Mesothelial cell of epicardium (in vitro differentiated cells): ENCODE measurements at regions not wholly inside any gene's neighbourhood (a gene's known extent, or its start where the extent isn't known, plus 50 kb on each side); places are given as distances from the start of the nearest gene placed in this dataset.

Source experiments
- DNase-seq, 2 experiments: peaks; one replicate each; pipeline ENCODE4 v3.0.0; 2021; ENCODE audit warnings: low spot score in 2 of 2; ENCODE audit not compliant: unreplicated experiment in 2 of 2
- H3K27ac Mint-ChIP-seq: 2 replicates; pipeline ENCODE4 v1.8.0; 2021; ENCODE audit warnings: mixed read lengths
- H3K27me3 Mint-ChIP-seq: 2 replicates; pipeline ENCODE4 v1.8.0; 2021; ENCODE audit warnings: low read depth, mixed read lengths
- H3K36me3 Mint-ChIP-seq: 2 replicates; pipeline ENCODE4 v1.8.0; 2021; ENCODE audit warnings: mixed read lengths
- H3K4me1 Mint-ChIP-seq: 2 replicates; pipeline ENCODE4 v1.8.0; 2021; ENCODE audit warnings: mixed read lengths
- H3K4me3 Mint-ChIP-seq: 2 replicates; pipeline ENCODE4 v1.8.0; 2021; ENCODE audit warnings: mild to moderate bottlenecking, moderate library complexity, mixed read lengths
- H3K9me3 Mint-ChIP-seq: 2 replicates; pipeline ENCODE4 v1.8.0; 2021; ENCODE audit warnings: mixed read lengths
- CTCF ChIP-seq: fragments of 200-600 bp; sonication (generic); IDR thresholded peaks from one replicate; pipeline ENCODE4 v1.5.0; 2021; ENCODE audit warnings: antibody characterized with exemption; ENCODE audit not compliant: unreplicated experiment

- Mint-ChIP-seq H3K36me3 (no peaks in the 10 kb centered on the region), H3K9me3 (peaks cover 41% of the 10 kb centered on the region), H3K27ac (no peak overlapping the region), H3K27me3 (no peaks in the 10 kb centered on the region), H3K4me1 (no peaks in the 10 kb centered on the region), H3K4me3 (no peak overlapping the region)
- TF ChIP-seq CTCF, result no peak
- no peak for DNase-seq
Measured at GRCh38 chr6:112401083-112401482, 54.0 kb downstream of the RFPL4B start.

- Mint-ChIP-seq H3K9me3 (peaks cover 14% of the 10 kb centered on the region), H3K27ac (no peak overlapping the region), H3K4me3 (no peak overlapping the region), H3K36me3 (no peaks in the 10 kb centered on the region), H3K4me1 (no peaks in the 10 kb centered on the region), H3K27me3 (no peaks in the 10 kb centered on the region)
- DNase-seq, result no peak
- no peak for TF ChIP-seq CTCF
Measured at GRCh38 chr6:112407101-112407590, 60.0 kb downstream of the RFPL4B start.

GRCh38 chr6:112408522-112408921 is 61.4 kb downstream of the RFPL4B start:
- Mint-ChIP-seq H3K27ac (no peak overlapping the region), H3K36me3 (no peaks in the 10 kb centered on the region)

GRCh38 chr6:112409311-112409710 is 62.2 kb downstream of the RFPL4B start:
- Mint-ChIP-seq H3K36me3 (no peaks in the 10 kb centered on the region), H3K4me3 (no peak overlapping the region), H3K27ac (no peak overlapping the region), H3K27me3 (no peaks in the 10 kb centered on the region), H3K9me3 (no peaks in the 10 kb centered on the region), H3K4me1 (no peaks in the 10 kb centered on the region)
- DNase-seq, result no peak
- no peak for TF ChIP-seq CTCF

More at GRCh38 chr6:112408522-112408921, 61.4 kb downstream of the RFPL4B start:
- DNase-seq, result no peak
- Mint-ChIP-seq H3K4me1 (no peaks in the 10 kb centered on the region), H3K9me3 (peaks cover 1% of the 10 kb centered on the region), H3K27me3 (no peaks in the 10 kb centered on the region), H3K4me3 (no peak overlapping the region)
- no peak for TF ChIP-seq CTCF

- H3K27me3 Mint-ChIP-seq, result no peaks in the 10 kb centered on the region
- no peak overlapping the region for H3K27ac Mint-ChIP-seq
- DNase-seq, result no peak
Measured at GRCh38 chr6:112413780-112414179, 66.7 kb downstream of the RFPL4B start.

More at GRCh38 chr6:112413780-112414179, 66.7 kb downstream of the RFPL4B start:
- Mint-ChIP-seq H3K4me3 (no peak overlapping the region), H3K9me3 (peaks cover 24% of the 10 kb centered on the region), H3K36me3 (peaks cover 4% of the 10 kb centered on the region), H3K4me1 (no peaks in the 10 kb centered on the region)
- TF ChIP-seq CTCF, result no peak
